IPS-15b (cell line): ENCODE measurements at regions not wholly inside any gene's neighbourhood (a gene's known extent, or its start where the extent isn't known, plus 50 kb on each side); places are given as distances from the start of the nearest gene placed in this dataset.
"Not testable (repeated sequence)": the region's sequence is repeated elsewhere in the genome, so short reads cannot be mapped to it uniquely, and the experiment has no call there.

ENCODE experiments used
- H3K27me3 ChIP-seq: one replicate; pipeline ENCODE4 v1.6.1; 2013; ENCODE audit warnings: low read length; ENCODE audit not compliant: control insufficient read depth, insufficient read depth
- H3K36me3 ChIP-seq: one replicate; pipeline ENCODE4 v1.6.1; 2013; ENCODE audit warnings: low read length; ENCODE audit not compliant: control insufficient read depth, insufficient read depth
- H3K4me1 ChIP-seq: one replicate; pipeline ENCODE4 v1.6.1; 2013; ENCODE audit warnings: mild to moderate bottlenecking, low read length; ENCODE audit not compliant: control insufficient read depth, insufficient read depth
- H3K4me3 ChIP-seq: one replicate; pipeline ENCODE4 v1.5.1; 2013; ENCODE audit warnings: low read depth, low read length
- H3K9ac ChIP-seq: one replicate; pipeline ENCODE4 v1.6.1; 2013; ENCODE audit warnings: low read depth, mild to moderate bottlenecking, low read length
- H3K9me3 ChIP-seq: one replicate; pipeline ENCODE4 v1.6.1; 2013; ENCODE audit warnings: mild to moderate bottlenecking, low read length; ENCODE audit not compliant: control insufficient read depth, insufficient read depth

- H3K27me3 ChIP-seq: no peaks in the 10 kb centered on the region
- H3K36me3 ChIP-seq: no peaks in the 10 kb centered on the region
- no peaks in the 10 kb centered on the region for H3K4me1 ChIP-seq
- H3K9ac ChIP-seq: no peak overlapping the region
- H3K9me3 ChIP-seq: no peaks in the 10 kb centered on the region
- no peak overlapping the region for H3K4me3 ChIP-seq
These were observed 113.0 kb downstream of the COPRS start for GRCh38 chr17:31745964-31746600.

DNA sequence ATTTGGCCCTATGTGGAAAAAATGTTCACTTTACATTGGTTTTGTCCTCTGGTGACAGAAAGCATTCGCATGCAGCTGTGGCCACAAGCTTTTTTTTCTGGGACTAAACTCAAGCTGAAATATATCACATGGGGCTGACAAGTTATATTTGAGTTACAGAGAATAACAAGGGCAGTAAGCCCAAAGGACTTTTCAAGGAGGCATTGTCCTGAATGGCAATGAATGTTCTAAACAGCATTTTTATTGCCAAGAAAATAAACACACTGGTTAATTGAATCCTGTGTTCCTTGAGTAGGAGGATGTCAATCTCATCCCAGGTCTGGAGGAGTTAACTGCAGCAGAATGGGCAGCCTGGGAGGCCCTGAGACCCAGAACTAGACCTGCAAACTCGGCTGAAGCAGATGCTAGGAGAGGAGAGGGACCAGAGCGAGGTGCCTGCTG lies 114.5 kb downstream of the COPRS start:
- Histone ChIP-seq H3K4me3 (no peak overlapping the region), H3K27me3 (no peaks in the 10 kb centered on the region), H3K36me3 (no peaks in the 10 kb centered on the region), H3K4me1 (no peaks in the 10 kb centered on the region), H3K9ac (no peak overlapping the region), H3K9me3 (no peaks in the 10 kb centered on the region)

DNA sequence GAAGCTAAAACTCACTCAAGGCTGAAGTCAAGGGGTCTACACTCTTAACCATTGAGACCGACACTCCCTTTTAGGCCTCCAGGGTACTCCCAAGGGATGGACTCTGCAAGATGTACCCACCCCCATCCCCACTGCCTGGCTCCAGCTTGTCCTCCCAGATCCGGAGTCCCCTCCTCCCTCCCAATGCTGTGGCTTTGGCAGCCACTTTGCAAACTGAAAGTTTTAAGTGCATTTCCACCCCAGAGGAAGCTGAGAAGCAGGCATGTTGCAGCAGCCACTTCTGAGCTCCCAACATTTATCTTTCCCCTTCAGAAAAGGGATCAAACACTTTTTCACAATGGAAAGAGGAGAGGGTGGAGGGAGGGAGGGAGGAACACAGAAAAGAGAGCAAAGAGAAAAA lies 115.2 kb downstream of the COPRS start:
- H3K4me1 ChIP-seq: no peaks in the 10 kb centered on the region
- no peaks in the 10 kb centered on the region for H3K27me3 ChIP-seq
- no peaks in the 10 kb centered on the region for H3K9me3 ChIP-seq
- H3K9ac ChIP-seq: no peak overlapping the region
- H3K4me3 ChIP-seq: no peak overlapping the region
- H3K36me3 ChIP-seq: no peaks in the 10 kb centered on the region

DNA sequence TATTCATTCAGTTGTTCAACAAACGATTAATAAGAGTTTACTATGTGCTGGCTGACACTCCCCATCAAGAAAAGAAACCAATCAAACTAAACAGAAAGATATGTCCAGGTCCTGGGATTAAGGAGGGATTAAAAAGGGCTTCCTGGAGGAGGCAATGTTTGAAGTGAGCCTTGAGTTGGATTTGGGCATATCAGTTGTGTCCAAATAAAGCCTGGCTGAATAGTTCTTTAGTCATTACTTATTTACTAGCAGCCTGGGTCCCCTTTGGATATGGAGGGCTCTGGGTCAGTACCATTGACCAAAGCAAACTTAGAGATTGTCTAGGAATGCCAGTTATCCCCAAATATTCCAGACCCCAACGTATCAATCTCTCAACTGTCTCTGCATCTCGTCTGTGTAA lies 117.7 kb downstream of the COPRS start:
- Histone ChIP-seq H3K36me3 (no peaks in the 10 kb centered on the region), H3K27me3 (no peaks in the 10 kb centered on the region), H3K9ac (no peak overlapping the region), H3K4me1 (no peaks in the 10 kb centered on the region), H3K9me3 (no peaks in the 10 kb centered on the region), H3K4me3 (no peak overlapping the region)

- H3K9me3 ChIP-seq: no peaks in the 10 kb centered on the region
- no peaks in the 10 kb centered on the region for H3K36me3 ChIP-seq
- H3K4me1 ChIP-seq: no peaks in the 10 kb centered on the region
- no peak overlapping the region for H3K9ac ChIP-seq
- H3K27me3 ChIP-seq: no peaks in the 10 kb centered on the region
- no peak overlapping the region for H3K4me3 ChIP-seq
These were observed 118.4 kb downstream of the COPRS start for GRCh38 chr17:31740611-31741082.

DNA sequence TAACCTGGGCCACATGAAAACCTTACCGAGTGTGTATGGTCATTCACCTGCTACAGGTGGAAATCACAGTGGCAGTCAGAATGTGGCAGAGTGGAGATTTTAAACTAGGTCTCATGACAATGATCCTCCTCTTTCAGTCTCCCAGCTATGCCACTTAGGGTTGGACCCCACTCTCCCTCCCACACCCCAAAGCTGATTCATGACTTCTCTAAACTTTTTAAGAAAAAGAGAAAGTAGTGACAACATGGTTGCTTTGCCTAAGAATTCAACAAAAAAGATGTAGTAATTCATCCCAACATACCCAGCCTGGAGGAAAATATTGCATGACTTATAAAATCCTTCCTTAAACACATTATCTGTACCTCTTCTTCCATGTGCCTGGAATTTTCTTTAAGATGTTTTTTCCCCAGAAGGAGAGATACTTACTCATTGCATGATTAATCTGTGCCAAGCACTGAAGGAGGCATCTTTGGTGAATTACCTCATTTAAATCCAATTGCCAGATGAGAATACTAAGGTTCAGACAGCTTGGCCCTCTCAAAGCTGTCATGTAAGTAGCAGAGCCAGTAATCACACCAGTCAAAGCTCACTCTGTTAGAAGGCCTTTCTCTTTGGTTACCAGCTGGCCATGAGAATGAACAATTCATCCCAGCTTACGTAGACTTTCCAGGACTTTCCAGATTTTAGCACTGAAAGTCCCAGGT lies 119.9 kb downstream of the COPRS start:
- no peaks in the 10 kb centered on the region for H3K27me3 ChIP-seq
- no peak overlapping the region for H3K9ac ChIP-seq
- no peaks in the 10 kb centered on the region for H3K9me3 ChIP-seq
- no peak overlapping the region for H3K4me3 ChIP-seq
- no peaks in the 10 kb centered on the region for H3K36me3 ChIP-seq
- H3K4me1 ChIP-seq: no peaks in the 10 kb centered on the region

DNA sequence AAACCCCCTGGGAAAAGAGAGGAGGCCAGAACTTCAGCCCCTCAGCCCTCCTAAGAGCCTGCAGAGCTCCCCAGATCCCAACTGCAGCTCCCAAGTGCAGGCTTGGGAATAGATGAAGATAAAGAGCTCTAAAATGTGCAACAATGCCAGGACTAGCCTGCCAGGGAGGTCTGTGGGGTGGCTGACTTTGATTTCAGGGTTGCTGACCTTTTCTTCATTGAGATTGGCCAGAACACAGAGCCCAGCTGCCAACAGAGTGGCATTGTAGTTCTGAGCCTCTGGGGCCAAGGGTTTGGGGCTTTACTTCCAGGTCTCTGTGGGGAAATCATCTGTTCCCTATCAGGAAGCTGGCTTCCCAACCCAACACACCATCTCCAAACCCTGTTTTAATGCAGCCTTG lies 120.6 kb downstream of the COPRS start:
- Histone ChIP-seq H3K4me1 (no peaks in the 10 kb centered on the region), H3K9ac (no peak overlapping the region), H3K27me3 (no peaks in the 10 kb centered on the region), H3K36me3 (no peaks in the 10 kb centered on the region), H3K9me3 (no peaks in the 10 kb centered on the region), H3K4me3 (no peak overlapping the region)

GRCh38 chr17:31738067-31738466 lies 121.0 kb downstream of the COPRS start:
- Histone ChIP-seq H3K27me3 (no peaks in the 10 kb centered on the region), H3K4me1 (no peaks in the 10 kb centered on the region), H3K4me3 (no peak overlapping the region), H3K9ac (no peak overlapping the region), H3K36me3 (no peaks in the 10 kb centered on the region), H3K9me3 (no peaks in the 10 kb centered on the region)

DNA sequence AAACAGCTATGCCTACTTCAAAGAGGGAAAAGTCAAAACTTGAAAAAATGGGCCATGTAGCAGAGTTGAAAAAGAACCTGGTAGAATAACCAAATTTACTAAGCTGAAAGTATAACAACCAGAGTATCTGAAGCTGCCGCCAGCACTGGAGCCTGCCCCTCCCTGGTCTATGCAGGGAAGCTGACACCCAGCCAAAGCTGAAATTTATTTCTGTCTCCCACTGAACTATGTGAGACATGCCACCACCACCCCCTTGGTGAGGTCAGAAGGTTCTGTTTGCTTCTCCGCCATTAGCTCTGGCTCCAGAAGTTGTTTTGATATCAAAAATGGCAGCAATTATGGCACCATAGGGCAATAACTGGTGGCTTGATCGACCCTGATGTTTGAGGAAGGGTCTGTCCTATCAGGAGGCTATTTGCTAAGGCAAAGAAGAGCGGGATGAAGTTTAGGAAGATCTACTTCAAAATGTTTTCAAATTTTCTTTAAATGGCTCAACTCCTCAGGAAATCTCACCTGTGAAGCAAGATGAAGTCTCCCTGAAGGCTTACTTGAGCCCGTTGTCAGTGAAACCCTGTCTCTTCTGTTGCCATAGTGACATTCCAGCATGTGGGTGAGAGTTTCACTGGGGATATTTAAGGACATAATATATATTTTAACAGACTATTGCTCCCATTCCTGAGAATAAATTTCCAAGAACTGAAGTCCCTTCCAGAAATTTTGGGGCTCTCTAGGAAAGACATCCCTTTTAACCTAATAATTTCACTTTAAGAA lies 122.0 kb downstream of the COPRS start:
- H3K4me1 ChIP-seq: no peaks in the 10 kb centered on the region

GRCh38 chr17:31733326-31733725 lies 125.7 kb downstream of the COPRS start:
- H3K27me3 ChIP-seq: no peaks in the 10 kb centered on the region
- H3K9me3 ChIP-seq: no peaks in the 10 kb centered on the region
- H3K36me3 ChIP-seq: no peaks in the 10 kb centered on the region
- H3K4me3 ChIP-seq: no peak overlapping the region
- no peaks in the 10 kb centered on the region for H3K4me1 ChIP-seq
- no peak overlapping the region for H3K9ac ChIP-seq

More for the DNA sequence above, 122.0 kb downstream of the COPRS start:
- no peaks in the 10 kb centered on the region for H3K27me3 ChIP-seq
- no peak overlapping the region for H3K4me3 ChIP-seq
- no peak overlapping the region for H3K9ac ChIP-seq
- no peaks in the 10 kb centered on the region for H3K36me3 ChIP-seq
- H3K9me3 ChIP-seq: no peaks in the 10 kb centered on the region

- not testable (repeated sequence) for H3K4me3 ChIP-seq, H3K9ac ChIP-seq, H3K9me3 ChIP-seq, H3K36me3 ChIP-seq, H3K27me3 ChIP-seq, H3K4me1 ChIP-seq
These were observed 127.4 kb downstream of the COPRS start for GRCh38 chr17:31731585-31732154.
